ENCODE measurements at regions not wholly inside any gene's neighbourhood (a gene's known extent, or its start where the extent isn't known, plus 50 kb on each side); places are given as distances from the start of the nearest gene placed in this dataset. TPM values are rescaled to one million over a fixed set of nuclear protein-coding genes. Genes with fewer than 3 reads are reported as not detected.

DNA sequence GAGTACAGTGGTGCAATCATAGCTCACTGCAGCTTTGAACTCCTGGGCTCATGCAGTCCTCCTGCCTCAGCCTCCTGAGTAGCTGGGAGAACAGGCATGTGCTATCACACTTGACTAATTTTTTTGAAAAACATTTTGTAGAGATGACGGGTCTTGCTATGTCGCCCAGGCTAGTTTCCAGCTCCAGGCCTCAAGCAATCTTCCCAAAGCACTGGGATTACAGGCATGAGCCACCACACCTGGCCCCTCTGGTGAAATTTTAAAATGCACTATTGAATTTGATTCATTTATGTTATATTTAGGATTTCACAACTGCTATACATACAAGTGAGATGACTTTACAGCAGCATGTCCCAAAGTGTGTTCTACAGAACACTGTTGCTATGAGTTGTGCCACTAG lies 50.8 kb upstream of the TPM1 start:
- TF ChIP-seq, protein P1, sequence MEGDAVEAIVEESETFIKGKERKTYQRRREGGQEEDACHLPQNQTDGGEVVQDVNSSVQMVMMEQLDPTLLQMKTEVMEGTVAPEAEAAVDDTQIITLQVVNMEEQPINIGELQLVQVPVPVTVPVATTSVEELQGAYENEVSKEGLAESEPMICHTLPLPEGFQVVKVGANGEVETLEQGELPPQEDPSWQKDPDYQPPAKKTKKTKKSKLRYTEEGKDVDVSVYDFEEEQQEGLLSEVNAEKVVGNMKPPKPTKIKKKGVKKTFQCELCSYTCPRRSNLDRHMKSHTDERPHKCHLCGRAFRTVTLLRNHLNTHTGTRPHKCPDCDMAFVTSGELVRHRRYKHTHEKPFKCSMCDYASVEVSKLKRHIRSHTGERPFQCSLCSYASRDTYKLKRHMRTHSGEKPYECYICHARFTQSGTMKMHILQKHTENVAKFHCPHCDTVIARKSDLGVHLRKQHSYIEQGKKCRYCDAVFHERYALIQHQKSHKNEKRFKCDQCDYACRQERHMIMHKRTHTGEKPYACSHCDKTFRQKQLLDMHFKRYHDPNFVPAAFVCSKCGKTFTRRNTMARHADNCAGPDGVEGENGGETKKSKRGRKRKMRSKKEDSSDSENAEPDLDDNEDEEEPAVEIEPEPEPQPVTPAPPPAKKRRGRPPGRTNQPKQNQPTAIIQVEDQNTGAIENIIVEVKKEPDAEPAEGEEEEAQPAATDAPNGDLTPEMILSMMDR (conservative IDR thresholded peaks at IDR 0.05; ENCODE audit: low read depth, low read length): no peak
- no peak for TF ChIP-seq EZH2 (IDR thresholded peaks at IDR 0.05; ENCODE audit: borderline replicate concordance, low read depth, low read length, poor library complexity, severe bottlenecking)
- H3K4me1 ChIP-seq (ENCODE audit: insufficient read depth, low read length, poor library complexity, severe bottlenecking): no peaks in the 10 kb centered on the region
- no peaks in the 10 kb centered on the region for H3K27me3 ChIP-seq (replicated peaks; ENCODE audit: insufficient read depth, low read depth, low read length, poor library complexity)
- no peak overlapping the region for H3K4me3 ChIP-seq (ENCODE audit: low read depth, low read length, poor library complexity, severe bottlenecking)
- no peak overlapping the region for H3K27ac ChIP-seq (ENCODE audit: low read depth, low read length, poor library complexity, severe bottlenecking)
- POLR2A ChIA-PET (ENCODE audit: low non-redundant PET): no interaction called here
- H3K9me3 ChIP-seq (ENCODE audit: low read depth, low read length, poor library complexity, severe bottlenecking): no peaks in the 10 kb centered on the region
- BruUV-seq (replicated peaks): no TSS peak
- intact Hi-C loops (cut with micrococcal nuclease; ENCODE audit: unreplicated experiment): no loop called here
- H3K36me3 ChIP-seq (ENCODE audit: insufficient read depth, low read length, poor library complexity, severe bottlenecking): no peaks in the 10 kb centered on the region
- CTCF ChIA-PET: no interaction called here
- no peak for DNase-seq (ENCODE audit: low spot score)

DNA sequence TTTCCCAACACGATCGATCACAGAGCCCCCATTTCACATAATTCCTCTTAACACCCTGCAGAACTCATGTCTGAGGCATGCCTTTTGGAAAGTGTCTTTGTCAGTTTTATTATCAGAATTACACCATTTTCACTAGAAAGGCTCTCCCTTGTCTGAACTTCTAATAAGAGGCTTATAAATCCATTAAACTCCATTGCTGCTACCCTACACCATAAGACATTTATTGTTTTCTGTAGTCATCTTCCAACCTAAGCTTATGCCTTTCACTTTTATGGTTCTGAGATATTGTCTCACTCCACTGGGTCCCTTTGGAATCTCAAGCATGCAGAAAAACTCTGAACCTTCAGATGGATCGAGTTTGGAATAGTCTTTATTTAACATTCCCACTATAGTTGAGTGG lies 50.2 kb upstream of the TPM1 start:
- H3K4me3 ChIP-seq (ENCODE audit: low read depth, low read length, poor library complexity, severe bottlenecking): no peak overlapping the region
- H3K27me3 ChIP-seq (replicated peaks; ENCODE audit: insufficient read depth, low read depth, low read length, poor library complexity): no peaks in the 10 kb centered on the region
- no TSS peak for BruUV-seq (replicated peaks)
- H3K36me3 ChIP-seq (ENCODE audit: insufficient read depth, low read length, poor library complexity, severe bottlenecking): no peaks in the 10 kb centered on the region
- no peak overlapping the region for H3K27ac ChIP-seq (ENCODE audit: low read depth, low read length, poor library complexity, severe bottlenecking)
- CTCF ChIA-PET: no interaction called here
- TF ChIP-seq EZH2 (IDR thresholded peaks at IDR 0.05; ENCODE audit: borderline replicate concordance, low read depth, low read length, poor library complexity, severe bottlenecking): no peak
- TF ChIP-seq, protein P1 (conservative IDR thresholded peaks at IDR 0.05; ENCODE audit: low read depth, low read length): no peak
- H3K9me3 ChIP-seq (ENCODE audit: low read depth, low read length, poor library complexity, severe bottlenecking): no peaks in the 10 kb centered on the region
- POLR2A ChIA-PET (ENCODE audit: low non-redundant PET): no interaction called here
- intact Hi-C loops (cut with micrococcal nuclease; ENCODE audit: unreplicated experiment): no loop called here
- DNase-seq (ENCODE audit: low spot score): no peak
- no peaks in the 10 kb centered on the region for H3K4me1 ChIP-seq (ENCODE audit: insufficient read depth, low read length, poor library complexity, severe bottlenecking)

Small RNAs in the stretch of these regions (microRNA-seq; reads per million reads assigned to microRNA genes)
- gene MIR190A (30.5 reads per million, percentile 49 among the genes with 10 or more reads in this experiment), gene MIR6085 (not detected), gene MIR8067 (not detected)

All from A673 (cell line).